HG02973 (cell line): ENCODE measurements at regions not wholly inside any gene's neighbourhood (a gene's known extent, or its start where the extent isn't known, plus 50 kb on each side); places are given as distances from the start of the nearest gene placed in this dataset.
"Not testable (repeated sequence)": the region's sequence is repeated elsewhere in the genome, so short reads cannot be mapped to it uniquely, and the experiment has no call there.

Experiments used
- ATAC-seq: cut with Tn5 transposase; IDR thresholded peaks from one replicate; pipeline ENCODE4 v1.9.1; 2021; ENCODE audit warnings: moderate library complexity; ENCODE audit not compliant: unreplicated experiment

DNA sequence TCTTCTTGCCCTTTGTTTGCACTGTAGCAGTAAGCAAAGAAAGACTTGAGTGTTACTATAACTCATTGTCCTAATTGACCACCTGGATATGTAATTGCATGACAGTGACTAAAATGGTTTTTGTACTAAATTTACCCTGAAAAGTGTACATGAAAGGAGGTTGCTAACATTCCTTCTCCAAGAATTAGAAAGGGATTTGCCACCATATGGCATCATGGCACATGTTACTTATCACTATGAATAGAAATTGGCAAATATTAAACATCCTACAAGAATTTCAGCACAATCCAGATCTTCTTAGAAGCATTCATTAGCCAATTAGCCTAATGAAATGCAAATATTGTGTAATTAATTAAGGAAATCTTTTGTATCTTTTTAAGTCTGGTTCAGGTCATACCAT lies 834.2 kb downstream of the STPG2 start:
- ATAC-seq: no peak

DNA sequence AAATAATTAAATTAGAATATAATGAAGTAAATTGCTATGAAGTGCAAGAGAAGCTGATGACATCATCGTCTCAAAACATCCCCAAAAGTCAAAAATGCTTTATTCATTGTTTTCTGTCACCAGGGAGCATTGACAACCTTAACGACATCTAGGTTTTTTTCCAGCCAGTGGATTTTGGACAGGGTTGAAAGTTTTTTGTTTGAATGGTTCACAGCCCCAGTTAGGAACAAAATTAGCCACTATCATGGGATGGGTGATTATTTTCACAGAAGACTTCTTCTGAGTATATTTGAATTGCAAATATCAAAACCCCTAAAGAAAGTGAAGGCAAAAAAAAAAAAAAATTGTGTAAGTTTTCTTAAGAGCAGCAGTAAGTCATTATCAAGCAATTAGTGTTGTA lies 826.1 kb downstream of the STPG2 start:
- ATAC-seq: no peak

- ATAC-seq: no peak
Observed at GRCh38 chr4:97317671-97318070, 825.6 kb downstream of the STPG2 start.

GRCh38 chr4:97325751-97326150 lies 817.5 kb downstream of the STPG2 start:
- not testable (repeated sequence) for ATAC-seq

DNA sequence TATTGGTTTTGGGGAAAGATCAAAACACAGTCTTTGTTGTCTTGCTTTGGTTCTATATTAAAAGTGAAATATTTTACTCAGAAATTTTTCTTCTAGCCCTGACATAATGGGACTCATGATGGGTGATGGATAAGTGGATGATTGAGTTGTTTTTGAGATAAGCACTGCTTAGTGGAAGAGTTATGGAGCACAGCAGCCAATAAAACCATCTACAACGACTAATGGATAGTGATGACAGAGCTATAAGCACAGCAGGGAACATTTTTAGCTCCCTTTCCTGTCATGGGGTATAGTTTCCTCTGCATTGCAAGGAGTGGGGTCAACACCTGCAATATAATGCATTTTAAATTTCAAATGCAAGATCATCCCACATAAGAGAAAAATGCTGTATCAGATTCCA lies 812.4 kb downstream of the STPG2 start:
- no peak for ATAC-seq

DNA sequence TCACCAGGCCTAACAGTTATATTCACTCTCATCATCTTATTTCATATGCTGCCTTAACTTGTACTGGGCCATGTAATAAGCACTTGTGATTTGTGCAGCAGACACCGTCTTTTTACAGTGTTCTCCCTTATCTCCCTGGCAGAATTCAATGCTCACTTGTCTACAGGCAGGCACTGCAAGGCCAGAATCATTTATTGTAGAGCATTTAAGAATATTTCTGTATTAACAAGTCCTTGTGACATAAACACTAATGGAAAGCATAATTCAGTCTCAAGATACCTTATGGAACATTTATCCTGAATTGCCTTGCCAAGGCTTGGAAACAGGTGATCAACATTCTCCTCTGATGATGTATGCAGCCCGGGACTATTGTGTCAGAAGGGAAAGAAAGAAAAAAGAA lies 808.9 kb downstream of the STPG2 start:
- ATAC-seq: no peak

DNA sequence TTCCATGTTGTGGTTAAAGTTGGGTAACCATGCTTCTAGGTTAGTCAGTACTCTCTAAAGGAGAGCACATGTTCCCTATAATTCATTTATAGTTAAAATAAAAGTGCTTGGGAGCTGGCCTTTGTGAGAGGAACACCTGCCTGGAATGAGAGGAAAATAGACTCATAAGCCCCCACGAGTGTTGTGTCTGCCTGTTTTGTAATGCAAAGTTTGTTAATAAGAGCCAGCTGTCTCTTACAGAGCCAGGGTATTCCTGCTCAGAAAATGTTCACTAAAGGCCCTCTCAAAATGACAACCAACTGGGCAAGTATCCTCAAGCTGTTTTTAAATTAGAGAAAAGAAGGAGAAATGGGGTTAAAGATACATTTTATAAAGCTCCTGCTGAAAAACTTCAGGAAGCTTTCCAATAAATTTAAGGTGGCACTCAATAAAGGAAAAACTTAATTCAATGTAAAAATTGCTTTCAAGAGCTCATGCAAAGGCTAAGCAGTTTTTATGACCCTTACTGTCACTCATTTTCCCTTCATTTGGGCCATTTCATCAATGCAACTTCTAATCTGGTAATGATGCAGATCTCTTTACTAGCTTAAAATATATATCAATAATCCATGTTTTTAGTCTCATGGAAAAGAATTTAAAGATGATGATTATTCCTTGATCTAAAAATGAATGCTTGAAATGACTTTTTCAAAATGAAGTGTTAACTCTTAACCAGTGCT lies 793.6 kb downstream of the STPG2 start:
- no peak for ATAC-seq

DNA sequence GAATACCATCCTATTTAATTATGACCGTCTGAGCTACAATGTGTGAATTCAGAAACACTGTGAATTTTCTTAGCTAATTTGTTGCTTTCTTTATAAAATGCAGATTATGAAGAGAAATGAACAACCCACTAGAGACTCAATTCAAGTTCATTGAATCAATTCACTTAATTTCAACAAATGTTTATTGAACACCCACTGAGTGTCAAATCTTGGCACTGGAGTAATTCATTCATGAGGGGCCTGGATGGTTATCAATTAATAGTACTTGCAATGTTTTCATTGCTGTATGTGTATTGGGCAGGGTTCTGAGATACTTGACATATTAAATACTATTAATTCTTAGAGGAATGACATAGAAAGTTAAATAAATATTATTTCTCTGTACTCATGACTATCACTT lies 789.4 kb downstream of the STPG2 start:
- ATAC-seq: no peak

DNA sequence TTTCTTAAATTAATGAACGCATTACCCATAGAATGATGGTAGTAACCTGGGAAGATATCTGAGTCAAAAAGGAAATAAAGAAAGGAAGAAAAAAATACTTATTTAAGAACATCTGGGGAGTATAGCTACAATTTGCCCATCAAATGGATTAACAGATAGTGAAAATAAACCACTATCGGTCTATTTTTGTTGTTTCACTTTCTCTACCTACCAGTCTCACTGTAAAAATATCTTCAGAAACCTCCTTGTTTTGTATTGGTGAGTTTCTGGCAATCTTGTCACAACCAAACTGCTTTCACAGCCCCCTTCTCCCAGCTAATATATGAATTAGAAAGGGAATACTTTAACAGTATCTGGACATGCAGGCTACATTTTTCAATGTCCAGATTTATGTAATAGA lies 783.5 kb downstream of the STPG2 start:
- ATAC-seq: no peak

DNA sequence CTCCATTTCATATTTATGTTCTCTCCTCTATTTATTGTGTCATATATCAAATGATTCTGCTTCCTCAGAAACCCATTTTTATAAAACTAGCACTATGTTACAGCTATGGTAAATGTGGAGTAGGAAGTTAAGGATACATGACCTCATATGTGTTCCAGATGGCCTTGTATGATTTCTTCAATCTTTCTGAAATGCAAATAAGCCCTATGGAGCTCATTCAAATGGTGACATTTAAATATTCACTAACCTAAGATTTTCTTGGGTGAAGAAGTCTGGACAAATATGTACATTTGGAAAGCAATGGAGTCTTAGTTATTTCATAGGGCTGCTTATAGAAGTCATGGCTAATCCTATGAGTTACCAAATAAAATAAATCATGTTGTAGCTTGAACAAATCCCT lies 782.5 kb downstream of the STPG2 start:
- no peak for ATAC-seq

DNA sequence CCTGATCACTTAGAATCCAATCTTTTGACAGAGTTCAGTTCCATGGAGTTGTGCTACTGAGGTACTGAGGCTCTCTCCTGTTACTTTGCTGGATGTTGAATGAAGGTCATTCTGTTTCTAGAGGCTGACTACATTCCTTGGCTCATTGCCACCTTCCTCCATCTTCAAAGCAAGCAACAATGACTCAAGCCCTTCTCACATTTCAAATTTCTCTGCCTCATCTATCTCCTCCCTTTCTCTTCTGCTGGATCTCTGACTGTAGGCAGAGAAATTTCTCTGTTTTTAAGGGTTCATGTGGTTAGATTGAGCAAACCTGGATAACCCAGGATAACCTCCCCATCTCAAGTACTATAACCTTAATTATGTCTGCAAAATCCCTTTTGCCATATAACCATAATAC lies 775.4 kb downstream of the STPG2 start:
- ATAC-seq: no peak

GRCh38 chr4:97370568-97370967 lies 772.7 kb downstream of the STPG2 start:
- no peak for ATAC-seq

- ATAC-seq: no peak
Observed at GRCh38 chr4:97374526-97374925, 768.8 kb downstream of the STPG2 start.

- no peak for ATAC-seq
Observed at GRCh38 chr4:97386969-97387368, 756.3 kb downstream of the STPG2 start.

- no peak for ATAC-seq
Observed at GRCh38 chr4:97394653-97395052, 748.6 kb downstream of the STPG2 start.

DNA sequence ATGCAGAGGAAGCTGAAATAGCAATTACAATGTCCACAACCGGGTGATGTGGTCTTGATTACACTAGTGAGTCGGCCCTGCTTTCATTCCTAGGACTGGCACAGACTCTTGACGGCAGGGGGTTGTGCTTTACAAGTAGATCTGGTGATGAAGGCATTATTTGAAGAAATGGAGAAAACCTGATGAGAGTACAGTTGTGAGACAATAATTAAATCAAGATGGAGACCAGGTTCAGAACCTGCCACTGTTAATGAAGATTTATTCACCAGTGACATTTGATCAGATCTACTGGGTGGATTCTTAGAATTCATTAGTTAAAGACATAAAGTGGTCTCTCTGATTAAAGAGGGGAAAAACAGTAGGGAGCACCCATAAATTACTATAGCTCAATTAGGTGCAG lies 747.2 kb downstream of the STPG2 start:
- ATAC-seq: no peak

DNA sequence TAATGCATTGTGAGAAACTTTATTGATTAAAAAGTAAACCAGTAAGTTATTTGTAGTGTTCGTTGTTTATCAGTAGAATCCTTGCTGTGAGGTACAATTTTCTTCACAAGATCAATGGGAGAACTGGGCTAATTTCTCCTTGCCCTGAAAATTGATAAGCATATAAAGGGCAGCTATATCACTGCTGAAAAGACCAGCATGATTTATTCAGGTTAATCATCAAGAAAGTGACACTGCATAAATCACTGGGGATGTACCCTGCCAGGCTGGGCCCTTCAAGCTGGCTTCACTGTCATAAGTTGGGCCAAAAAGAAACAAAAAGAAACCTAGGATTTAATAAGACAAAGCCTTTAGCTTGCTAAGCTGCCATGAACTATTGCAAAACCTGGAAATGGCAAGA lies 746.7 kb downstream of the STPG2 start:
- no peak for ATAC-seq

DNA sequence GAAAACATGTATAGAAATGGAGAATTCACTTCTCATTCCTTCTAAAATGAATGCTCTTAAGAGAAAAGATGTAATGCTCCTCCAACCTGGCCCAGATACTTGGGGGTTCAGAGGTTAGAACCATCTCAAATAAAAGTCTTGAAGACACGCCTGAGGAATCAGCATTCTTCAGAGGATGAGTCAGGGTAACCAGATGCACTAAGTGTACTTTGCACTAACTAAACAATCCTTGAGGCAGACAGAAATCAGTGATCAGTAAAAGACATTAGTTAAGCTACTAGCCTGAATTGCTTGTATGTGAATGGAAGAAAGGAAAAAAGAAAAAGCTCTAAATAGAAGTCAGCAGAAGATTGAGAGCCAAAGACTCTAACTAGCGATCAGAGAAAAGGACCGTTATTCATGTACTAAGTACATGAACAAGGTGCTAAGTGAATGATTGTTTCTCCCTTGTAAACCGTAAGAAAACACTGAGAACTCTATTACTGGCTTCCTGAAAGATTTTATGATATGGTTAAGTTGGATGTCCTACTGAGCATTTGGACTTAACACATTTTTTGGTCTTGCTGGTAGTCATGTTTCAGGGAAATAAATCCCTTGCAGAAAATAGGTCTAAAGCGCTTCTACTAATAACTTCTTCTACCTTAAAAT lies 738.3 kb downstream of the STPG2 start:
- ATAC-seq: no peak

GRCh38 chr4:97411356-97411755 lies 731.9 kb downstream of the STPG2 start:
- ATAC-seq: no peak

DNA sequence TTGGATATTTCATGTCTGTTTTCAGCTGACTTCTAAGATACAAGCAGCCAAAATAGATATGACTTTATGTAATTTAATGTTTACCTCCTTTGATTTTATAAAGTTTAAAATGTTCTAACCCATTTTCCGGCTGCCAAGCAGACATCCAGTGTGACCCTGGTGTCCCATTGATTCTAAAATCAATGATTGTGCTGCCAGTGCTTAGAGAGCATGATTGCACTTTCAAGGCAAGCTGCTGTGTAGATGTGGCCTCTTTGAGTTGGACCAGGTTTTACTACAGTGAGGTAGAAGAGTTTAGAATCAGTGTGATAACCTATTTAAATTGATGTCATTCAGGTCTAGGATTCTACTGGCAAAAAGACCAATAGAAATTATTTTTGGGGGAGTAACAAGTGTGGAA lies 730.9 kb downstream of the STPG2 start:
- no peak for ATAC-seq

GRCh38 chr4:97414161-97414560 lies 729.1 kb downstream of the STPG2 start:
- no peak for ATAC-seq

DNA sequence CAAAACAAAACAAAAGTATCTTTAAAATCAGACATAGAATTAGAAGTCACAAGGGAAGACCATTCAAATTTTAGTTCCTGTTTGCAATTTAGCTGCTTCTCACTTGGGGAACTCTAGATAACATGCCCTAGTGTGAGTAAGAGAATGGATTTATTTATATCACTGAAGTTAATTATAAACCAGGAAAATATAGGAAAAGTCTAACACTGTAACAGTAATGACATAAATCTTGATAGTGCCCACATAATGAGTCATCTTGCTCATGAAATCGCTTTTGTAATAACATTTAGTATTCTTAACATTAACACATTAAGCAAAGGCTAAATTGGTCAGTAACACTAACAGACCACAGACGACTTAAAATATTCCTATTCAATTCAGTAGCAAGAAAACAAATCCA lies 710.7 kb downstream of the STPG2 start:
- ATAC-seq: no peak
